Spleen (tissue), 7 donors: ENCODE measurements at regions not wholly inside any gene's neighbourhood (a gene's known extent, or its start where the extent isn't known, plus 50 kb on each side); places are given as distances from the start of the nearest gene placed in this dataset.
"Not testable (repeated sequence)": the region's sequence is repeated elsewhere in the genome, so short reads cannot be mapped to it uniquely, and the experiment has no call there.

Source experiments
- CTCF ChIP-seq, 11 experiments: fragments of 200-600 bp in 7 of 11; fragments of 450-650 bp in 4 of 11; sonication (generic) in 4 of 11; IDR thresholded peaks in 8 of 11; conservative IDR thresholded peaks in 3 of 11; 1 replicate in 7 of 11; 2 replicates in 4 of 11; pipeline versions ENCODE4 v1.4.0 to v1.8.0; 2016 to 2021; ENCODE audit warnings: antibody characterized with exemption in 11 of 11, inconsistent platforms in 4 of 11, mild to moderate bottlenecking in 1 of 11
- POLR2A ChIP-seq, 3 donors: fragments of 450-650 bp; IDR thresholded peaks; one replicate each; pipeline ENCODE4 v1.5.1; 2017; ENCODE audit warnings: antibody characterized with exemption in 3 of 3, mild to moderate bottlenecking in 1 of 3
- POLR2AphosphoS5 ChIP-seq, 3 donors: sonication (generic); formaldehyde crosslinking; IDR thresholded peaks; one replicate each; pipeline ENCODE4 v1.5.1; 2017; ENCODE audit warnings: antibody characterized with exemption in 3 of 3
- donor health status: DM: no; HTN: no; CAD: no; lungs with moderate emphysema.
- donor health status: DM: no; HTN: no; CAD: no.
- donor health status: DM: no; HTN: no; CAD: no.

DNA sequence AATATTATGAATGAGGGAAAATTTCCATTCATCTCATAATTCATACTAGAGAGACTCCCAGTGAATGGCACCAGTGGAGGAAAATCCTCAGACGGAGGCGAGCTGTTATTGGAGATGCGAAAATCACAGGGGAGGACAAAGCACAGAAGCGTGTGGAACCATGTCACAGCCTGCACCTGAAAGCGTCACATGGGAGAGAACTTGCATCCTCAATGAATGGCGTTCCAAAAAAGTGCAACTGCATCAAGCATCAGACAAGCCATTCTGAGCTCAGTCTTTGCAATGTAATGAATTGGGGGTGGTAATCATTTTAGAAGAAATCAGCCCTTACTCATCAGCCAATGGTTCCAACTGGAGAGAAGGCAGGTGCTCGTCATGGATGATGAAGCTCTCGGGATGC is 235.0 kb upstream of the NUPR2 start:
- not testable (repeated sequence) for TF ChIP-seq CTCF (IDR thresholded peaks at IDR 0.05 in 8 of 11, conservative IDR thresholded peaks at IDR 0.05 in 3 of 11); POLR2A (IDR thresholded peaks at IDR 0.05); POLR2AphosphoS5 (IDR thresholded peaks at IDR 0.05)
